Activated CD4-positive, alpha-beta T cell treated with anti-CD3 and anti-CD28 coated beads, Interleukin-2, Interleukin-6, amounts not matched to agents 100 ng/mL and 50 ng/mL, durations not matched to agents 16 hours and 8 hours (primary cell): ENCODE measurements at regions not wholly inside any gene's neighbourhood (a gene's known extent, or its start where the extent isn't known, plus 50 kb on each side); places are given as distances from the start of the nearest gene placed in this dataset.

Experiments
- DNase-seq: peaks from one replicate; pipeline ENCODE4 v3.0.0-alpha.2; 2020

DNA sequence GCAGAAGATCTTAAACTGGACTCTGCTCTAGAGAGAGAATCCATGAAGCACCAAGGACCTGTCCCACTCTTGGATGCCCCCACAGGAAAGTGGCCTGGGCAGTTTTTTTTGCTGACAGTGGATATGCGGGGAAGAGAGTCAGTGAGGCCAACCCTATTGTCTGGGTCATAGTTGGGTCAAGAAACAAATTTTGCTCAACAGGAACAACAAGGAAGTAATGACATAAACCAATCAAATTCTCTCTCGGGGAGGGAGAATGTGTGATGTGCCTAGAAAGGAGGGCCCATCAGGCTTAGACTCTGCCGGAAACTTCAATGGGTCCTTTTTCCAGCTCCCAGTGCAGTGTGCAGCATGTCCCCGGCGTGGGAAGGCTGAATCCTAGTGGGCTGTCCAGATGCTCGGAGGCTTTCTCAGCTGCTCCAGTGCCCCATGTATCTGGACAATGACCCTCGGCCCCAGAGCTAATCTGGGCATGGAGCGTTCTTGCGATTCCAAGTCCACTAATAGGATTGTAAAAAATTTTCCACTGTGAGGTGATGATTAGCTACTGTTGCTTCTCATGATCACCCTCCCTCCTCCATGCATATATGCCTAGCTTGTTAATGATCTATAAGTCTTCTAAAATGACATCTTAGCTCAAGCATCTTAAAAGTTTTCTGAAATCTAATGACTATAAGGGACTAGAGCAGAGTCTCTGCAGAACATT, 101.0 kb downstream of the SNX19 start:
- no peak for DNase-seq

DNA sequence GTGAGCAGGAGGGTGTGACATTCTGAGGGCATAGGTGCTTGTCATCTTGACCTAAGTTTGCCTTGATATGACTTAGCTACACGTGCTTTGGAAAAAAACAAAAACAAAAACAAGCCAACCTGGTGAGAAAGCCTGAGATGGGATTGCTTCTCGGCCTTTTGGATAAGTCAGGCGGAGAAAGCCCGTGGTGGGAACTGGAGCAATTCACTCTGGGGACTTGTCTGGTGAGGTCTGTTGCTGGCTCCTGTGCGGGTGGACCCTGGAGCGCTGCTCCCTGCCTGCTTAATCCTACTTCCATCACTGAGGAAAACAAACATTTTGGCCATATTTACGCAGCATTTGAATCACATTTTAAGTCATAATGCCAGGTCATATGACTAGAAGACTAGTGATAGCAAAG, 100.3 kb downstream of the SNX19 start:
- no peak for DNase-seq

DNA sequence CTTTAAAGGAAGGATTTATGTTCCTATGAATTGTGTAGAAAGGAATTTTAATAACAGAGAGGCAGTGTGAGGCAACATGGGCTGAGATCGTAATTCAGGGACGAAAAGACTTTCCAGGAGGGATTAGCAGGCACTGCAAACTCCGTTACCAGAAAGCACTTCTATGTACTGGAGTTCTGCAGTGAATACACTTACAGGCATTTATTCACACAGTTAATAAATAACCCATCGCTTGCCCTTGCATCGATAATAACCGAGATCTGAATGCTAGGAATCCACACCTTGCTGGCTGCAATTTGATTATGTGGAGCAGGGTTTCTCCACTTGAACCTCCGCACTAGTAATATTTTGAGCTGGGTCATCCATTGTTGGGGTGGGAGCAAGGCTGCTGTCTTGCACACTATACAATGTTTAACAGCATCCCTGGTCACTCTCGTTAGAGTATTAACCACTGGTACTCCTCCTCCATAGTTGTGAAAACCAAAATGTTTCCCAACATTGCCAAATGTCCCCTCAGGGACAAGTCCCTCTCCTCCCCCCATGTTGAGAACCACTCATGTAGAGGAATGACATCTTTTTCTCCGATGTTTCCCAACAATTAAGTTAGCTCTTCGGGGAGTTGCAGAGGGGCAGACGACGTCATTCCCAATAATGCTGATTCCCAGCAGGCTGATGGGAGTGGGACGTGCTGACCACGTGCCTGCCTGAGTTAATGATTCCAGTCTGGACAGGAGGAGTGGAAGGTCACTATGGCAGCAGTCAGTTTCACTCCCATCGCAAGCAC, 99.5 kb downstream of the SNX19 start:
- no peak for DNase-seq

DNA sequence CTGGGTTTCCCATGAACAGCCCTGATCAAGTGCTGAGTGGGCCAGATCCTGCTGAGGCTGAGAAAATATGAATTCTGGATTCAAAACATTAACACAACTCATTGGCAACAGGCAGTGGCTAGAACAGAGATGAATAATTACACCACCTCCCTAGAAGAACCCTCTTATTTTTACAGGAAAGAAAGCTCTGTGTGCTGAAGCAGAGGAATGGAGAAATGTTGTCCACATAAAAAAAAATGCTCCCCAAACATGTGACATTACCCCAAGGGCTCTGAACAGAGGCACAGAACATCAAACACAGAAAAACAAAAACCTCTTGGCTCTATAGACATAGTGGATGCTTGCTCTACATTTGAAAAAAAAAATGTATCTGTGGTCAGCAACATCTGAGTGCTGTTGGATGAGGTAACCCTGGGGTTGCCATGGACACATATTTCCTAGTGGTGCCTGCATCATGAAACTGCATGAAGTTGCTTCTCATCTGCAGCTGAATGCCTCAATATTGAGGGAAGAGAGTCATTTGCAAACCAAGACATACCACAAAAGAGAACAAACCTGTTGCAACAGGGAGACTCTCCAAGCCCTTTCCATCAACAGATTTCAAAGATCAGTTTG, 98.8 kb downstream of the SNX19 start:
- no peak for DNase-seq

DNA sequence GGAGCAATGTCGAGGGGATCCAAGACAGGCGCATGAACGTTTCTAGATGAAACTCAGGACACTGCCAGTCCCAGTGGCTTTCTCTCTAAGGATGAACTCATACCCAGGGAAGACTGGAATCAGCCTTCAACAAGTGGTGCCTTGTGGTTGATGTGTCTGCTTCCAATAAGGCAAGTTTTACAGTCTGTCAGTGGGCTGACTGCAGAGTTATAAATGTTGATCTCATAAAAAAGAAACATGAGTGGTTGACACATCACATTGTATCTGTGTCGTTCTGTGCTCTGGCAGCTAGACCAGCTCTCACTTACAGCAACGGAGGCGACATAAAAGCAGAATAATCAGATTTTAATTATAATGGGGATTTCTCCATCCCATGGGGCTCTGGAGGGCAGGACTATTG, 96.7 kb downstream of the SNX19 start:
- DNase-seq, result no peak
